ENCODE measurements at regions not wholly inside any gene's neighbourhood (a gene's known extent, or its start where the extent isn't known, plus 50 kb on each side); places are given as distances from the start of the nearest gene placed in this dataset.

DNA sequence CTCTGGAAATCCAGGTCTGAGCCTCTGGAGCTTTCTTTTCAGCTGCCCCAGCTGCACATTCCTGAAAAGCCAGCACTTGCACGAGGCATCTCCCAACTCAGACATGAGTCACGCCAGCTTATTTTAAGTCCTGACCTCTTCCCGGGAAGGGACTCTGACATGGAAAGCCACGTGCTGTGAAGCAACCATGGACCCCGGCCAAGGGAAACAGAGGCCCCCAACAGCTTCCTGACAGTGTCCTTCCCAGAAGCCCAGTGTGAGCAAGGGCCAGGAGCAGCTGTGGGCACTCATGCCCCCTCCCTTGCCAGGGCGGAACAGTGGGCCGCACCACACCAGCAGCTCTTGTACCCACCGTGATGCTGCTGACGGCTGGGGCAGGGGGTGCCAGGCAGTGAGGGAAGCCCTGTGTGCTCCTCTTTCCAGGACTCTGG is 118.8 kb upstream of the CADM1 start:
- TF ChIP-seq POLR2A (IDR thresholded peaks at IDR 0.05), result no peak
- TF ChIP-seq, protein P1, sequence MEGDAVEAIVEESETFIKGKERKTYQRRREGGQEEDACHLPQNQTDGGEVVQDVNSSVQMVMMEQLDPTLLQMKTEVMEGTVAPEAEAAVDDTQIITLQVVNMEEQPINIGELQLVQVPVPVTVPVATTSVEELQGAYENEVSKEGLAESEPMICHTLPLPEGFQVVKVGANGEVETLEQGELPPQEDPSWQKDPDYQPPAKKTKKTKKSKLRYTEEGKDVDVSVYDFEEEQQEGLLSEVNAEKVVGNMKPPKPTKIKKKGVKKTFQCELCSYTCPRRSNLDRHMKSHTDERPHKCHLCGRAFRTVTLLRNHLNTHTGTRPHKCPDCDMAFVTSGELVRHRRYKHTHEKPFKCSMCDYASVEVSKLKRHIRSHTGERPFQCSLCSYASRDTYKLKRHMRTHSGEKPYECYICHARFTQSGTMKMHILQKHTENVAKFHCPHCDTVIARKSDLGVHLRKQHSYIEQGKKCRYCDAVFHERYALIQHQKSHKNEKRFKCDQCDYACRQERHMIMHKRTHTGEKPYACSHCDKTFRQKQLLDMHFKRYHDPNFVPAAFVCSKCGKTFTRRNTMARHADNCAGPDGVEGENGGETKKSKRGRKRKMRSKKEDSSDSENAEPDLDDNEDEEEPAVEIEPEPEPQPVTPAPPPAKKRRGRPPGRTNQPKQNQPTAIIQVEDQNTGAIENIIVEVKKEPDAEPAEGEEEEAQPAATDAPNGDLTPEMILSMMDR (IDR thresholded peaks at IDR 0.05), result no peak
- Histone ChIP-seq H3K27me3 (no peaks in the 10 kb centered on the region), H3K9me3 (replicated peaks in 1 of 3) (no peaks in the 10 kb centered on the region), H3K27ac (peak overlapping the region in 1 of 5 donors; percentile 15), H3K36me3 (replicated peaks in 1 of 2) (no peaks in the 10 kb centered on the region), H3K4me1 (replicated peaks in 1 of 2) (peaks cover 5 to 9% of the 10 kb centered on the region in 2 donors), H3K4me3 (no peak overlapping the region)
- 21 to 27% (median 25%) methylated on average over 3 to 9 of the region's 9 CpGs for WGBS, 4 donors
- intact Hi-C loops (cut with DNase I), result no loop called here
- DNase-seq, result peak; percentile 66 to 92 (median 85)

DNA sequence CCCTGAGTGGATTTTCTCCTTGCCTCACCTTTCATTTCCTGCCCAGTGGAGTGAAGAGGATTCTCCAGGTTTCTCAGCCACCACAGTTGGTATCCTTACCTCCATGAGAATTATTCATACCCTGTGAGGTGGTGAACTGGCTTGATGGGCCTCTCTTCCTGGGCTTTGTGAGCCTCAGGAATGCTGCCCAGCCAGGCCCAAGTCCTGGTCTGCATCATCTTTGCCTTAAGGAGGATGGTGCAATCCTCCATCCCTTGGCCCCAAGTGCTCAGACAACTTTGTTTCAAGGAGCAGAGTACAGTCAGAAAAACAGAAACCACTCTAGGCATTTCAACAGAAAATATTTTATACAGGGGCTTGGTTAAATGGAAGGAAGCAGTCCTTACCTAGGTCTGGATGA is 114.2 kb upstream of the CADM1 start:
- Histone ChIP-seq H3K27ac (no peak overlapping the region), H3K27me3 (no peaks in the 10 kb centered on the region), H3K9me3 (replicated peaks in 1 of 3) (no peaks in the 10 kb centered on the region), H3K4me1 (replicated peaks in 1 of 2) (peaks cover 5 to 8% of the 10 kb centered on the region in 2 donors), H3K36me3 (replicated peaks in 1 of 2) (no peaks in the 10 kb centered on the region), H3K4me3 (no peak overlapping the region)
- TF ChIP-seq, protein P1 (IDR thresholded peaks at IDR 0.05), result no peak
- TF ChIP-seq POLR2A (IDR thresholded peaks at IDR 0.05), result no peak
- DNase-seq, result no peak
- intact Hi-C loops (cut with DNase I), result no loop called here

DNA sequence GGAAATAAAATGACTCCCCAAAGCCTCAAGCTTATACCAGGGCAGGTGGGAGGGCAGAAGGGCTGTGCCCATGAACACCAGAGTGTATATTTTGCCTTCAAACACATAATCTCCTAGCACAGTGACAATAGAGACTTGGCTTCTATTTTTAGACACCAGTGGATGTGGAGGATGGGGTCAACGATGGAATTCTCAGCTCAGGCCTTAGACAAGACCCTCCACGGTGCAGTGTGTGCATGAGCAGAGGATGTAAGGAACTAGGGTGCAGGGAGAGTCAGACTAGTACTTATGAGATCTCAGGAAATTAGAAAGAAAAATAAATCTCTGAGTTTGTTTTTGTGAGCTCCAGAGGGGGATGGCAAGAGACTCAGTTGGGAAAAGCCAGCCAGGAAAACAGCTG is 113.6 kb upstream of the CADM1 start:
- H3K36me3 ChIP-seq (replicated peaks in 1 of 2), result no peaks in the 10 kb centered on the region
- peaks cover 3 to 5% of the 10 kb centered on the region in 2 donors for H3K4me1 ChIP-seq (replicated peaks in 1 of 2)
- intact Hi-C loops (cut with DNase I), result no loop called here
- peaks cover 4% of the 10 kb centered on the region for H3K27me3 ChIP-seq
- WGBS, 4 donors, result 37 to 79% (median 62%) methylated on average over 2 of the region's 2 CpGs
- H3K27ac ChIP-seq, result no peak overlapping the region
- TF ChIP-seq, protein P1 (IDR thresholded peaks at IDR 0.05), result no peak
- TF ChIP-seq POLR2A (IDR thresholded peaks at IDR 0.05), result no peak
- H3K9me3 ChIP-seq (replicated peaks in 1 of 3), result no peaks in the 10 kb centered on the region
- no peak for DNase-seq
- no peak overlapping the region for H3K4me3 ChIP-seq

DNA sequence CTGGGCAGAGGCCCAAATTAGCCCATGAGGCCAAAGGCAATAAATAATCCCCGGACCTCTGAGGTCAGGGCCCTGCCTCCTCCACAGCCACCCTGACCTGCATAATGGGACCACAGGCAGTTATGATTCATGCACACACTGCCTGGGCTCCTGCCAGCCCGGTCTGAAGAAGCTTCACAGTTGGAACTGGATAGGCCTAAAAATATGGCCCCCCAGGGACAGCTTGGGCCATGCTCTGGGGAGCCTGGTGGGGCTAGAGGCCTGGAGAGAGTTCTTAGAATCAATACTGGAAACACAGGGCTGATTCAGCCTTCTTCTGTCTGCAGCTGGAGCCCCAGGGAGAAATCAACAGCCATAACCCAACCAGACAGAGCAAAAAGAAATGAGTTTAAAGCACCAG is 112.8 kb upstream of the CADM1 start:
- Histone ChIP-seq H3K27me3 (peaks cover 11% of the 10 kb centered on the region), H3K27ac (no peak overlapping the region), H3K4me1 (replicated peaks in 1 of 2) (no peaks in the 10 kb centered on the region), H3K9me3 (replicated peaks in 1 of 3) (no peaks in the 10 kb centered on the region), H3K36me3 (replicated peaks in 1 of 2) (no peaks in the 10 kb centered on the region), H3K4me3 (no peak overlapping the region)
- peak; percentile 30 to 75 (median 50) for DNase-seq
- intact Hi-C loops (cut with DNase I), result no loop called here
- TF ChIP-seq, protein P1 (IDR thresholded peaks at IDR 0.05), result no peak
- no peak for TF ChIP-seq POLR2A (IDR thresholded peaks at IDR 0.05)
- WGBS, 4 donors, result 5 to 20% (median 11%) methylated on average over 2 of the region's 2 CpGs
